ENCODE measurements at regions not wholly inside any gene's neighbourhood (a gene's known extent, or its start where the extent isn't known, plus 50 kb on each side); places are given as distances from the start of the nearest gene placed in this dataset.

DNA sequence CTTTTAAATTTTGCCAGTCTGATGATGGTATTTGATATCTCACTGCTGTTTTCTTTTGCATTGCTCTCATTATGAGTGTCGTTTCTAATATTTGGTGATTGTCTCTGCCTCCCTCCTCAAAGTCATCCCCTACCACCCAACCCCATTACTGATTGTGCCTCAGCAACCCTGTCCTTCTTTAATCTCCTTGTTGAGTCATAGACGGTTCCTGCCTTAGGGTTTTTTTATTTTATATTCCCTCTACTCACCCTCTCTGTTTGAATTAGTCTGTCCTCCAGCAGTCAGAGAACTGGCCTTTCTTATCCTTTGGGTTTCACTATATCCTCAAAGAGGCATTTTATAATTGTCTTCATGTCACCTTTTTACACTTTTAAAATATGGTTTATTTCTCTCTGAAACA lies 409.3 kb upstream of the CPEB2 start:
- DNase-seq: no peak

DNA sequence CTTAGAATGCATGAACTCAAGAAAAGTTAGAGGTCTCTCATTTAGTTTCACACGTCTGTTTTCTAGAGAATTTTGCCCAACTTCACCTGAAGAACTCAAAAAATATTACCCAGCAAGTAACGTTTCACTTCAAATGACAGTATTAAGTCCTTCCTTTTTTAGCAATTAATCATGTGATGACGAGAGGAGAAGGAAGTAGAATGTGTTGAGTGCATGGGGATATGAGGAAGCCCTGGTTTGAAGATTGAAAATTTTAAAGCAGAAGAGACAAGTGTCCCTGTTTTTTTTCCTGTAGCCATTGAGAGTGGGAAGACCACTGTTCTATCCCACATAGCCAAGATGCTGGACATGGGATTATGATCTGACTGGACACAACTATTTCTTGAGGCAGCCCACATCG lies 406.3 kb upstream of the CPEB2 start:
- DNase-seq: no peak

DNA sequence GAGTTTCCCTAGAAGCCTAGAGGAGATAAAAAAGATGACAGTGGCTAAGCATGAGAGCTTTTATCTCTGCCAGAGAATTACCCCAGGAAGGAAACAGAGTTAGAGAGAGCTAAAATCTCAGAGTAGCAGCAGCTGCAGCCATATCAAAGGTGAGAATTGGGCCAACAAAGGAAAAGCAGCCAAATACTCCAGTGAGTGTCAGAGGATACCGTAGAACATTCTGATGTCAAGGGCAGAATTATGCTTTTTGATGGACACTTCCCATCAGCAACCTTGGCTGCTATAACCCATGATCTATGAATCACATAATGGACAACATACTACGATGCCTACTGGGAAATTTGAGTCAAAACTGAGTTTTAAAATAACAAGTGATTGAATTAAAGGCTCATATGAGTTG lies 405.8 kb upstream of the CPEB2 start:
- DNase-seq: no peak

DNA sequence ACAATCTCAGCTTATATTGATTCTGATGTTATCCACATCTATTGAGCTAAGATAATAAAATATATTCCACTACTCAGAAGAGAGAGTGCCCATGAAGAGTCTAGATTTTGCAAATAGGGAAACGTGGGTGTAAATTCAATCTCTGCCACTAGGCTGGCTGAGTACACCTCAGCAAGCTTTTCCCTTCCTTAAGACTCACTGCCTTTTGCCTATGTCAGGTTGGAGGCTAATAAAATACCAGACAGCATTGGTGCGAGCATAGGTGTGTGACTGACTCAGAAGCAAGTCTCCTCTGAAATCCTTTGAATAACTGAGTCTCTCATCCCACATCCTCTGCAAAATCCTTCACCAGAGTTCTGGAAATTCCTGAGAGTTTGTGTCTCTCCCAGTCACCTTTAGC lies 405.4 kb upstream of the CPEB2 start:
- no peak for DNase-seq

GRCh38 chr4:14602206-14602605 lies 400.1 kb upstream of the CPEB2 start:
- no peak for DNase-seq

- no peak for DNase-seq
These were observed 395.3 kb upstream of the CPEB2 start for GRCh38 chr4:14607001-14607400.

DNA sequence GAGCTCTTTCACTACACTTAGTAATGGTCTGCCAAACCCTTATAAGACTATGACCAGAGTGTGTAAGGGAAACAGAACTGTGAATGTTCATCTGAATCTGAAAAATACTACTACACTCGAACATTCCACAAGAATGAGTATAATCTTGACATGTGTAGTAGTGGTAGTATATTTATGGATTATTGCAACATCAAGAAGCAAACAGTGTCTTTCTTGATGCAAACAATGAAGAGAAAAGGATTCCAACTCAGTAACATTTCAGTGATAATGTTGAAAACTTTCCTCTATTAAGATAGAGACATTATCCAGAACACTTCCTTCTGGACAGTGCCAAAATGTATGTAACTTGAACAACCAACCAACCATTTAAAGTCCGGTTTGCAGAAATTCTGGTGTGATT lies 394.7 kb upstream of the CPEB2 start:
- DNase-seq: no peak

- DNase-seq: no peak
These were observed 393.7 kb upstream of the CPEB2 start for GRCh38 chr4:14608630-14609029.

- no peak for DNase-seq
These were observed 387.4 kb upstream of the CPEB2 start for GRCh38 chr4:14614840-14615239.

DNA sequence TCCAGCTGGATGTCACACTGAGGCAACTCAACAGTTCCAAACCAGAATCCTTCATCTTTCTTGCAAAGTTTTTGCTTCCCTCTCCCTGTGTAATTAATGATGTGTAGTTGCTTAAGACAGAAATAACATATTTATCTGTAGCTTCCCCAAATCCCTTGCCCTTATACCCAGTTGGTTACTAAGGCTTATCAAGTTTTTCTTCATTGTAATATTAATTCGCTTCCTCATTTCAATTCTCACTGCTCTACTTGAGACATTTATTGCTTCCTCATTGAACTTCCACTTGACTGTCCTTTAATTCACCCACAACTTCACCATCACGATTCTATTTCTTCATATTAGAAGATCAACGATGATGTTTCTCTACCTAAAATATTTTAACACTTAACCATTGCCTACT lies 386.6 kb upstream of the CPEB2 start:
- no peak for DNase-seq

GRCh38 chr4:14620567-14621141 lies 381.6 kb upstream of the CPEB2 start:
- DNase-seq: no peak

DNA sequence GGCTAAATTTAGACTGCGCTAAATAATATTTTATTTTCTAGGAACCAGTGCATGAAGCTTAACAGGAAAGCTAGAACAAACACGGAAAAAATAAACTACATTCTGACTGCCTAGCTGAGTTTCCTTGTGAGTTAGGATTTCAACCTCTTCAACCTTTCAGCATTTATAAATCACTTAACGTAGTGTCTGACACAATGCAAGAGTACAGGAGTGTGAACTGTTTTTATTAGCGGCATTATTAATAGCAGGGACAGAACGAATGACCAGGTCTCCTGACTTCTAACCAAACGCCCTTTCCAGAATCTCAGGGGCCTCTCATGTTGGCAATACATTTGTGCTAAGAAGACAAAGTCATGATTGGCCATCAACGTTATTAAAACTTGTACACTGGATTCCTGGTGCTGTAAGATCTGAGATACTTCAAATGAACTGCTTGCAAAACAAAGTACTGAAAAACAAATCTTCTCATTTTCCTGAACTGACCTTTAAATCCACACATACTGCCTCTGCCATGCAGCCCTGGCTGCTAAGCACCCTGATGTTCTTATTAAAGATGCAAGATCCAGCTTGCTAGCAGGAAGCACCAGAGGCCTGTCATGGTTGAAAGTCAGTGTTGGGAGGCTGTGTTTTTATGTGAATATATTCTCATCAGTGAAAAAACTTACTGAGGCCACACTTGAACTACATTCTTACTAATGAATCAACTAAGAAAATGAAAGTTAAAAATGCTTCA lies 380.4 kb upstream of the CPEB2 start:
- DNase-seq: no peak

DNA sequence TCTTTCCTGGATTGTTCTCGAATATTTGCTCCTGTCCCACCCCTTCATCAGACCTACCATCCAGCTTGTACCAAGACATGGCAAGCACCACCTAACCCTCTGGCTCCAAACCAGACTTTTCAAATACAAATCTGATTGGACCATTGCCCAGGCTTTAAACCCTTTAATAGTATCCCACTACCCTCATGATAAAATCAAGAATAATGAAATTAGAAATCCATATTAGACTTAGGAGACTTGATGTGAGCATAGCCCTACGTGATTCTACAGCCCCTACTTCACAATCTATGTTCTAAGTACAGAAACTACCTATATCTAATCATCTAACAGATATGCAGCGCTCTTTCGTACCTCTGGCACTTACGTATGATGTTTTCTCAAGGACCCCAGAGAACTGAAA lies 375.2 kb upstream of the CPEB2 start:
- DNase-seq: no peak

- DNase-seq: no peak
These were observed 370.4 kb upstream of the CPEB2 start for GRCh38 chr4:14631806-14632440.

DNA sequence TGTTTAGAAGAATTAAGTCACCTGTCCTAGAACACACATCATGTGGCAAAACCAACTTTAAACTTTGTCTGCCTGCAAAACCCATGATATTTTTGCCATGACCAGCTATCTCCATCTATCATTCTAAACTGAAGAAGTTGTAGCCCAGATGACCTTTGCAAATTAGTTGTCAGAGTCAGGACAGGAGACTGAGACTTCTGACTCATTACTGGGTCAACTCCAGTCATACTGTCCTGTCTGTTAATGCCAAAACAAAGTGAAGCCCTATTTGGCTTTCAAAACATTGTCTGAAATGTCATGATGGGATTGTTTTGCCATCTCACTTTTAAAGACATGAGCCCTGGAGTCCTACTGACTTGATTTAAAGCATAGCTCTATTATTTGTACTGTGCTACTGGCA lies 365.7 kb upstream of the CPEB2 start:
- no peak for DNase-seq

DNA sequence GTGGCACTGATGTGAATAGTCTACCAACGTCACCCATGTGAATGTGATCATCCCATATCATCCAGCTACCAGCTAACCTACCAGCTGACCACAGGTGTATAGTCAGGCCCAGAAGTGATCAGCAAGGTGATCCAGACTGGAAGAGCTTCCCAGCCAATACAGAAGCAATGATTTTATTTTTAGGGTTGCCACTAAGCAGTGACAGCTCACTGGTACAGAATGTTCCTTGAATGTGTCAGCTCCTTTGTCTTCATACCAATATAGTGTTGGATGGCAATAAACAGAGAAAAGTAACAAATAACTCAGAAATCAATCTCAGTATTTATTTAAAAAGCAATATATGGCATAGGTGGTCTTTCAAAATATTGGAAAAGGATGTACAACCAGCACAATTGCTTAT lies 361.8 kb upstream of the CPEB2 start:
- no peak for DNase-seq

DNA sequence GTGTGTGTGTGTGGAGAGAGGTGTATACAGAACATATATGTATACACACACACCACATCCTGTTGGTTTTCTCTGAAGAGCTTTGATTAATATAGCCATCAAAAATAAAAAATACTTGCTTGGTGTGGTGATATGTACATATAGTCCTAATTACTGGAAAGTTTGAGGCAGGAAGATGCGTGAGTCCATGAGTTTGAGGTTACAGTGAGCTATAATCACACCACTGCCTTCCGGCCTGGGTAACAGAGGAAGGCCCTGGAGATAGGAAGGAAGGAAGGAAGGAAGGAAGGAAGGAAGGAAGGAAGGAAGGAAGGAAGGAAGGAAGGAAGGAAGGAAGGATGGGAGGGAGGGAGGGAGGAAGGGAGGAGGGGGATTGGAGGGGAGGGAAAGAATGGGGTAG lies 360.4 kb upstream of the CPEB2 start:
- DNase-seq: no peak

DNA sequence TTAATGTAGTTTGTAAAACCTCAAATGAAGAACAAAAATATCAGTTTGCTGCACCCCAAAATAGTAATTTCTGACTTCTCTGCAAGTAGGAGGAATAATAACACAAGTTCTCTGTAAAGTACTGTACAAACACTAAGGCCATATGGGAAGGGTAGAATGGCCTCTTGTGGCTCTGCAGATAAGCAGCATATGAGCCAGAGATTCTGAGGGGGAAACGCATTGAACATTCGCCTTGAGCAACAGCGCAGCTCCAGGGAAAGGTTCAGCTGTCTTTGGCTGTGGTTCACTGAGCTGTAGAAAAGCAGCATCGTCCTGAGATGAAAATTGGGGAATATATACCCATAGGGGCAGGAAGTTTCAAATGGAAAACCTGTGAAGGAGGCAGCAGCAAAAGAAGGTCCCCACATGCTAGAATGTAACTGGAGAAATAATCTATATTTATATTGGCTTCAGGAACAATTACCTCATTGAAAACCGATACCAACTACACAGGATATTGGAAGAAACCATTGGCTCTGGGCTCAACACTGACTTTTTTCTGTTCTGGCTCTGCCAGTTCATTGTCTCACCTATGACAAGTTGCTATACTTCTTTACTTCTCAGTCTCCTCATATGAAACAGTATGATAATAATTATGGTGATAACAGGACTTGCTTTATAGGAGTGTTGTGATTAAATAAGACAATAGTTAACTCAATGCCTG lies 357.6 kb upstream of the CPEB2 start:
- no peak for DNase-seq

GRCh38 chr4:14646831-14647230 lies 355.4 kb upstream of the CPEB2 start:
- no peak for DNase-seq

GRCh38 chr4:14650127-14650526 lies 352.2 kb upstream of the CPEB2 start:
- DNase-seq: no peak

DNA sequence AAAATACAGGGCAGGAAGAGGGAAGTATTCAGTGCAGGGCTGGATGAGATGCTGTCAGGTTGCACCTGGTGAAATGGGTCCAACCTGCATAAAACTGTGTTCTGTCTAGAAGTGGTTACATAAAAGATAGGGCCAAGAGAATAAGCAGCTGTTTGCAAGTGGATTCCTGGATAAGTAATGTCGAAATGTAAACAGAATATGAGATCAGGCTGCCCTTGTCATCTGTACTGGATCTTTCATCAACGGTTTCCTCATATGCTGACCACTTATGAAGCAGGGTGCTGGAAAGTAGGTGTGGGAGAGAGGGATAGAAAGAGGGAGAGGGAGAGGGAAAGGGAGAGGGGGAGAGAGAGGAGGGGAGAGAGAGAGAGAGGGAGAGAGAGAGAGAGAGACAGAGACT lies 349.8 kb upstream of the CPEB2 start:
- no peak for DNase-seq

GRCh38 chr4:14653338-14653737 lies 348.9 kb upstream of the CPEB2 start:
- no peak for DNase-seq

- no peak for DNase-seq
These were observed 343.0 kb upstream of the CPEB2 start for GRCh38 chr4:14659286-14659685.

DNA sequence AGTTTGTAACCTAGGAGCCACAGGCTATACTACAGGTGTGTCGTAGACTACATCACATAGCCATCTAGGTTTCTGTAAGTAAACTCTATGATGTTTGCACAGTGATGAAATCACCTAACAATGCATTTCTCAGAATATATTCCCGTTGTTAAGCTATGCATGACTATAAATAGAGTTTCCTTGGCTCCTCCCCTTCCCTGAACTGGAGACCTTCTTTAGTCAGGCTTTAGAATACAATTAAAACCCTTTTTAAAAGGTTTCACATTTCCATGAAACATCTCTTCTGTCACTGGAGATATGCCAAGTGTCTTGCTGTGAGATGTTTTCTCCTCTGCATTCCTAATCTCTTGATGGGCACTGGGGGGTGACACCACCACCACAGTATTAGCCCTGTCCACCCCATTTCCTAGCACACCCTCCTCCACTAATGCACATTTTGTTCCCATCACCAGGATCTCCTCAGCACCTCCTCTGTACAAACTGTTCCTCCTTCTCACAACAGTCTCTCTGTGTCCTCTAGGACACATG lies 334.6 kb upstream of the CPEB2 start:
- DNase-seq: no peak
